Neural progenitor cell (in vitro differentiated cells): ENCODE measurements at regions not wholly inside any gene's neighbourhood (a gene's known extent, or its start where the extent isn't known, plus 50 kb on each side); places are given as distances from the start of the nearest gene placed in this dataset.

Source experiments
- DNase-seq: peaks from one replicate; pipeline ENCODE4 v3.0.0-alpha.2; 2016; ENCODE audit warnings: low spot score
- H2AFZ ChIP-seq: fragments of 200-600 bp; sonication (generic); replicated peaks from 2 replicates; pipeline ENCODE4 v1.6.1; 2016; ENCODE audit warnings: antibody characterized with exemption
- H3F3A ChIP-seq: fragments of 200-600 bp; sonication (generic); 2 replicates; pipeline ENCODE4 v1.6.1; 2016; ENCODE audit warnings: antibody characterized with exemption, low read depth
- H3K27ac ChIP-seq: fragments of 200-600 bp; sonication (generic); 2 replicates; pipeline ENCODE4 v1.5.1; 2016; ENCODE audit warnings: mild to moderate bottlenecking
- H3K27me3 ChIP-seq: fragments of 200-600 bp; sonication (generic); 2 replicates; pipeline ENCODE4 v1.6.1; 2016; ENCODE audit warnings: mild to moderate bottlenecking, moderate library complexity
- H3K36me3 ChIP-seq: fragments of 200-600 bp; sonication (generic); 2 replicates; pipeline ENCODE4 v1.5.1; 2016
- H3K4me1 ChIP-seq: fragments of 200-600 bp; sonication (generic); 2 replicates; pipeline ENCODE4 v1.6.1; 2016; ENCODE audit warnings: mixed run types
- H3K4me2 ChIP-seq: fragments of 200-600 bp; sonication (generic); 2 replicates; pipeline ENCODE4 v1.6.1; 2016
- H3K4me3 ChIP-seq: fragments of 200-600 bp; sonication (generic); 2 replicates; pipeline ENCODE4 v1.5.1; 2016
- H3K79me2 ChIP-seq: fragments of 200-600 bp; sonication (generic); 2 replicates; pipeline ENCODE4 v1.6.1; 2016; ENCODE audit warnings: low read depth
- H3K9ac ChIP-seq: fragments of 200-600 bp; sonication (generic); 2 replicates; pipeline ENCODE4 v1.6.1; 2016
- H3K9me3 ChIP-seq: fragments of 200-600 bp; sonication (generic); 2 replicates; pipeline ENCODE4 v1.5.1; 2016; ENCODE audit warnings: low read depth
- H4K20me1 ChIP-seq: fragments of 200-600 bp; sonication (generic); 2 replicates; pipeline ENCODE4 v1.6.1; 2016; ENCODE audit warnings: low read depth
- H3K27ac Mint-ChIP-seq: 3 replicates; pipeline ENCODE4 v1.8.0; 2021; ENCODE audit warnings: mixed read lengths
- H3K27me3 Mint-ChIP-seq: 2 replicates; pipeline ENCODE4 v1.8.0; 2022; ENCODE audit warnings: low read depth, mild to moderate bottlenecking, inconsistent platforms, moderate library complexity, mixed read lengths; ENCODE audit not compliant: insufficient read depth
- H3K36me3 Mint-ChIP-seq: 3 replicates; pipeline ENCODE4 v1.8.0; 2021; ENCODE audit warnings: mixed read lengths
- H3K4me1 Mint-ChIP-seq: 3 replicates; pipeline ENCODE4 v1.8.0; 2021; ENCODE audit warnings: mixed read lengths
- H3K4me3 Mint-ChIP-seq: 3 replicates; pipeline ENCODE4 v1.8.0; 2021; ENCODE audit warnings: mild to moderate bottlenecking, moderate library complexity, mixed read lengths
- H3K9me3 Mint-ChIP-seq: 3 replicates; pipeline ENCODE4 v1.8.0; 2020; ENCODE audit warnings: mixed read lengths
- EZH2 ChIP-seq: fragments of 200-600 bp; sonication (generic); IDR thresholded peaks from 2 replicates; pipeline ENCODE4 v1.6.1; 2017; ENCODE audit warnings: antibody characterized with exemption, mild to moderate bottlenecking, moderate library complexity
- EZH2phosphoT487 ChIP-seq: fragments of 200-600 bp; sonication (generic); IDR thresholded peaks from 2 replicates; pipeline ENCODE4 v1.6.1; 2017; ENCODE audit warnings: antibody characterized with exemption
- TF ChIP-seq, protein P1 (sequence below): fragments of 200-600 bp; sonication (generic); IDR thresholded peaks from 2 replicates; pipeline ENCODE4 v1.5.1; 2017; ENCODE audit warnings: antibody characterized with exemption, mild to moderate bottlenecking

DNA sequence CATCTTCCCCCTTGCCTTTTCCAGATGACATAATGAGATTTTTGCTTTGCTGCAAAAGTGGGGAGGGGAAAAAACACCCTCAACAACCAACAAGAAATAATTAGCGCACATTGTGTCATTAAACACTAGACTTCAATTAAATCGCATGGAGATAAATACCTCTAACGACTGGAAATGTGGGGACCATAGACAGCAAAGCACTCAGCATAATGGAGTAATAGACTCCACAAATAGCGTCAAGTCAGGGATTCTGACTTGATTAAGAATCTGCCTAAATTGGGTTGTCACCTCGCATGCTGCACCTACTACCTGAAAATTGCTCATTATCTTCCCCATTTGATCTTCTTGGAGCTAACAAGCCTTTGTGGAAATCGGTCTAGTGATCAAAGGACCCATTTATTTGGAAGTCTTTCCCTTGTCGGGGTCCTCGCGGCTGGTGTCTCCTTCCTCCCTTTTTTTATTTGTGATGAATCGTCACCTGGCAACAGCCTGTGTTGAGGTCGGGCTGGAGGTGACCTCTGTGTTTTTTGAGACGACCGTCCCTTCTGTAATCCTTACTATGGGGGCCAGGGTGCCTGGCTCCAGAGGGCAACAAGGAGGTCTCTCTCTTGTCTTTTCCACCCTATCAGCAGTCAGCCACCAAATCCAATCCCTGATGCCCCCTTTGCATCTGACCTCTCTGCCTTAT lies 75.3 kb upstream of the IGSF21 start:
- H2AFZ ChIP-seq, result no peak overlapping the region
- H3K27me3 Mint-ChIP-seq, result peaks cover 19% of the 10 kb centered on the region
- peak overlapping the region; percentile 51 for H3K27ac Mint-ChIP-seq
- peak; percentile 40 for DNase-seq
- H3K36me3 Mint-ChIP-seq, result no peaks in the 10 kb centered on the region
- no peaks in the 10 kb centered on the region for H3K79me2 ChIP-seq
- H3K4me1 ChIP-seq, result peaks cover 15% of the 10 kb centered on the region
- no peaks in the 10 kb centered on the region for H3K27me3 ChIP-seq
- H3F3A ChIP-seq, result no peaks in the 10 kb centered on the region
- peak overlapping the region; percentile 2 for H3K4me3 Mint-ChIP-seq
- H3K4me2 ChIP-seq, result peak overlapping the region; percentile 5
- no peaks in the 10 kb centered on the region for H3K9me3 ChIP-seq
- peaks cover 52% of the 10 kb centered on the region for H3K4me1 Mint-ChIP-seq
- H3K27ac ChIP-seq, result no peak overlapping the region
- no peak overlapping the region for H3K9ac ChIP-seq
- H4K20me1 ChIP-seq, result no peaks in the 10 kb centered on the region
- no peaks in the 10 kb centered on the region for H3K36me3 ChIP-seq
- no peak overlapping the region for H3K4me3 ChIP-seq
- no peaks in the 10 kb centered on the region for H3K9me3 Mint-ChIP-seq
- TF ChIP-seq EZH2phosphoT487, result no peak
- TF ChIP-seq, protein P1, sequence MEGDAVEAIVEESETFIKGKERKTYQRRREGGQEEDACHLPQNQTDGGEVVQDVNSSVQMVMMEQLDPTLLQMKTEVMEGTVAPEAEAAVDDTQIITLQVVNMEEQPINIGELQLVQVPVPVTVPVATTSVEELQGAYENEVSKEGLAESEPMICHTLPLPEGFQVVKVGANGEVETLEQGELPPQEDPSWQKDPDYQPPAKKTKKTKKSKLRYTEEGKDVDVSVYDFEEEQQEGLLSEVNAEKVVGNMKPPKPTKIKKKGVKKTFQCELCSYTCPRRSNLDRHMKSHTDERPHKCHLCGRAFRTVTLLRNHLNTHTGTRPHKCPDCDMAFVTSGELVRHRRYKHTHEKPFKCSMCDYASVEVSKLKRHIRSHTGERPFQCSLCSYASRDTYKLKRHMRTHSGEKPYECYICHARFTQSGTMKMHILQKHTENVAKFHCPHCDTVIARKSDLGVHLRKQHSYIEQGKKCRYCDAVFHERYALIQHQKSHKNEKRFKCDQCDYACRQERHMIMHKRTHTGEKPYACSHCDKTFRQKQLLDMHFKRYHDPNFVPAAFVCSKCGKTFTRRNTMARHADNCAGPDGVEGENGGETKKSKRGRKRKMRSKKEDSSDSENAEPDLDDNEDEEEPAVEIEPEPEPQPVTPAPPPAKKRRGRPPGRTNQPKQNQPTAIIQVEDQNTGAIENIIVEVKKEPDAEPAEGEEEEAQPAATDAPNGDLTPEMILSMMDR, result no peak
- no peak for TF ChIP-seq EZH2

DNA sequence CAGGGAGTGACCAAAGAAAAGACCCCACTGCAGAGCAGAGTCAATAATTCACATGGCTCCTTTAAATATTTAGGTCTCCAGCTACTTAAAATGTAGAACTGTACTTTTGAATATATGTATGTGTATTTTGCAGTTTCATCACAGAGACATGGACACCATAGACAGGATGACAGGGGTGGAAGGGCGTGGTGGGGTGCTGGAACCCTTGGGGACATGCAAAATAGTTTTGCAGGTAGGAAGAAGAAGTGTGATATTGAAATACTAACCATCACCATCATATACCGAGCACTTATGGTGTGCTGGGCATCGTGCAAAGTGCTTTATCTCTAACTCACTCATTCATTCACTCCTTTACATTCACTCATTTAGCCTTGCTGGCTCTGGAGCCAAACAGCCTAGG lies 72.5 kb upstream of the IGSF21 start:
- Histone ChIP-seq H3K4me3 (no peak overlapping the region), H3F3A (no peaks in the 10 kb centered on the region), H2AFZ (no peak overlapping the region), H3K79me2 (no peaks in the 10 kb centered on the region), H3K9ac (no peak overlapping the region), H4K20me1 (no peaks in the 10 kb centered on the region), H3K4me1 (peaks cover 15% of the 10 kb centered on the region), H3K27me3 (peaks cover 4% of the 10 kb centered on the region), H3K9me3 (no peaks in the 10 kb centered on the region), H3K27ac (no peak overlapping the region), H3K36me3 (no peaks in the 10 kb centered on the region), H3K4me2 (no peak overlapping the region)
- H3K27me3 Mint-ChIP-seq, result peaks cover 15% of the 10 kb centered on the region
- no peaks in the 10 kb centered on the region for H3K9me3 Mint-ChIP-seq
- H3K4me1 Mint-ChIP-seq, result peaks cover 33% of the 10 kb centered on the region
- TF ChIP-seq EZH2, result no peak
- no peak for TF ChIP-seq EZH2phosphoT487
- TF ChIP-seq, protein P1, result no peak
- H3K27ac Mint-ChIP-seq, result no peak overlapping the region
- H3K4me3 Mint-ChIP-seq, result no peak overlapping the region
- H3K36me3 Mint-ChIP-seq, result no peaks in the 10 kb centered on the region
- no peak for DNase-seq

DNA sequence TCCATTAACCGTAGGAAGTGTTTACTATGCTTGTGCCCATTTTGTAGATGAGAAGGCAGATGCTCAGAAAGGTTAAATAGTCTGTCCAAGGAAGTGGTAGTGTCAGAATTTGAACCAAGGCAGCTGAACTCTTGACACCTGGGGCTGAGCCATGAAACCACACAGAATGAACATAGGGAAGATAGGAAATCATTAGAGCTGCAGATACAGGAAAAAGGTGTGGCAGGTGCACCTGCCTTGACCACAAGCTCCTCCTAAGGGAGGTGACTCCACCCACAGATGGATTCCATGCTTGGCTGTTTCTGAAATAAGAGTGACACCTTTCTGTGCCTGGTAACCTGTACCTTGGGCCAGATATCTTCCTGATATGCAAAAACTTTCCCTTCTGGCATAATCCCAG lies 69.9 kb upstream of the IGSF21 start:
- H3K4me2 ChIP-seq, result no peak overlapping the region
- peaks cover 7% of the 10 kb centered on the region for H3K27me3 Mint-ChIP-seq
- H4K20me1 ChIP-seq, result no peaks in the 10 kb centered on the region
- H3K4me3 Mint-ChIP-seq, result no peak overlapping the region
- H3K4me1 ChIP-seq, result peaks cover 12% of the 10 kb centered on the region
- H3K9me3 ChIP-seq, result no peaks in the 10 kb centered on the region
- no peak for DNase-seq
- H3K4me3 ChIP-seq, result no peak overlapping the region
- no peak overlapping the region for H3K9ac ChIP-seq
- no peaks in the 10 kb centered on the region for H3K36me3 ChIP-seq
- no peaks in the 10 kb centered on the region for H3K9me3 Mint-ChIP-seq
- no peaks in the 10 kb centered on the region for H3K79me2 ChIP-seq
- TF ChIP-seq EZH2phosphoT487, result no peak
- TF ChIP-seq EZH2, result no peak
- TF ChIP-seq, protein P1, result no peak
- H3K4me1 Mint-ChIP-seq, result peaks cover 13% of the 10 kb centered on the region
- H2AFZ ChIP-seq, result no peak overlapping the region
- peaks cover 4% of the 10 kb centered on the region for H3K27me3 ChIP-seq
- no peaks in the 10 kb centered on the region for H3K36me3 Mint-ChIP-seq
- no peaks in the 10 kb centered on the region for H3F3A ChIP-seq
- no peak overlapping the region for H3K27ac Mint-ChIP-seq
- no peak overlapping the region for H3K27ac ChIP-seq
